ENCODE measurements at regions not wholly inside any gene's neighbourhood (a gene's known extent, or its start where the extent isn't known, plus 50 kb on each side); places are given as distances from the start of the nearest gene placed in this dataset.

- intact Hi-C loops (cut with micrococcal nuclease) = no loop called here
- no peak overlapping the region for H2AFZ ChIP-seq (ENCODE audit: low read depth, low read length)
- no TSS peak for BruUV-seq (replicated peaks)
- H3K9me3 ChIP-seq (replicated peaks; ENCODE audit: control insufficient read depth, insufficient read depth, low read length) = no peaks in the 10 kb centered on the region
- H3K9ac ChIP-seq (replicated peaks; ENCODE audit: extremely low read depth, insufficient read depth, low read length) = no peak overlapping the region
- no peaks in the 10 kb centered on the region for H4K20me1 ChIP-seq (replicated peaks; ENCODE audit: control insufficient read depth, extremely low read depth, insufficient read depth, low read length)
- POLR2A ChIA-PET = no interaction called here
- no peaks in the 10 kb centered on the region for H3K9me1 ChIP-seq (replicated peaks; ENCODE audit: control insufficient read depth, extremely low read depth, insufficient read depth, low read length)
- no peak overlapping the region for H3K4me3 ChIP-seq (replicated peaks in 1 of 3; ENCODE audit: insufficient read depth in 1 of 3, low read depth in 1 of 3, low read length in 3 of 3)
- no peak overlapping the region for H3K27ac ChIP-seq (ENCODE audit: insufficient read depth, low read depth, low read length)
- H3K27me3 ChIP-seq (ENCODE audit: control insufficient read depth in 2 of 2, insufficient read depth in 2 of 2, low read length in 2 of 2) = no peaks in the 10 kb centered on the region
- no peaks in the 10 kb centered on the region for H3K36me3 ChIP-seq (ENCODE audit: control insufficient read depth in 2 of 2, extremely low read depth in 1 of 2, insufficient read depth in 2 of 2, low read length in 2 of 2)
- DNase-seq (ENCODE audit: low read depth, low spot score) (no peak), FAIRE-seq (no peak)
- no peak for TF ChIP-seq FOS (IDR thresholded peaks at IDR 0.05; ENCODE audit: borderline replicate concordance, insufficient read depth, low read length)
- TF ChIP-seq POLR2A (IDR thresholded peaks at IDR 0.05; ENCODE audit: low read depth, low read length) = no peak
- TF ChIP-seq MAX (IDR thresholded peaks at IDR 0.05; ENCODE audit: insufficient read depth, insufficient read length) = no peak
- TF ChIP-seq EZH2 (IDR thresholded peaks at IDR 0.05; ENCODE audit: borderline replicate concordance, low read depth, low read length, severe bottlenecking) = no peak
- TF ChIP-seq MYC (IDR thresholded peaks at IDR 0.05; ENCODE audit: low read depth, low read length) = no peak
- TF ChIP-seq CTCF (IDR thresholded peaks at IDR 0.05; ENCODE audit: extremely low read depth in 1 of 2, insufficient read depth in 1 of 2, low read depth in 1 of 2, low read length in 2 of 2) = no peak
- no peak for TF ChIP-seq POLR2AphosphoS5 (IDR thresholded peaks at IDR 0.05; ENCODE audit: insufficient read depth, low read depth, low read length)
- no peak for TF ChIP-seq GATA2 (IDR thresholded peaks at IDR 0.05; ENCODE audit: insufficient read depth, insufficient read length, low read depth, low read length)
- no peak for TF ChIP-seq JUN (IDR thresholded peaks at IDR 0.05; ENCODE audit: borderline replicate concordance, insufficient read depth, insufficient read length, low read depth)
- CTCF ChIA-PET = no interaction called here
- peaks cover 7% of the 10 kb centered on the region for H3K4me1 ChIP-seq (ENCODE audit: control insufficient read depth, extremely low read depth, insufficient read depth, low read length)
- H3K79me2 ChIP-seq (ENCODE audit: control insufficient read depth, insufficient read depth, low read length) = no peaks in the 10 kb centered on the region
- H3K4me2 ChIP-seq (ENCODE audit: insufficient read depth, low read length) = no peak overlapping the region
- dilution Hi-C loops (cut with MboI; ENCODE audit: extremely low pct_ligation_motif_present, low sequenced_read_pairs) = no loop called here
Observed at GRCh38 chr13:107808389-107808788, 406.9 kb downstream of the LIG4 start.
